22Rv1 (cell line): ENCODE measurements at regions not wholly inside any gene's neighbourhood (a gene's known extent, or its start where the extent isn't known, plus 50 kb on each side); places are given as distances from the start of the nearest gene placed in this dataset.

Experiments
- H3K27ac ChIP-seq: fragments of 450-650 bp; 2 replicates; pipeline ENCODE4 v1.5.1; 2017
- CTCF ChIP-seq: fragments of 450-650 bp; IDR thresholded peaks from 2 replicates; pipeline ENCODE4 v1.5.1; 2017; ENCODE audit warnings: mild to moderate bottlenecking
- ZFX ChIP-seq: fragments of 450-650 bp; IDR thresholded peaks from 2 replicates; pipeline ENCODE4 v1.6.1; 2017; ENCODE audit warnings: antibody characterized with exemption, borderline replicate concordance

DNA sequence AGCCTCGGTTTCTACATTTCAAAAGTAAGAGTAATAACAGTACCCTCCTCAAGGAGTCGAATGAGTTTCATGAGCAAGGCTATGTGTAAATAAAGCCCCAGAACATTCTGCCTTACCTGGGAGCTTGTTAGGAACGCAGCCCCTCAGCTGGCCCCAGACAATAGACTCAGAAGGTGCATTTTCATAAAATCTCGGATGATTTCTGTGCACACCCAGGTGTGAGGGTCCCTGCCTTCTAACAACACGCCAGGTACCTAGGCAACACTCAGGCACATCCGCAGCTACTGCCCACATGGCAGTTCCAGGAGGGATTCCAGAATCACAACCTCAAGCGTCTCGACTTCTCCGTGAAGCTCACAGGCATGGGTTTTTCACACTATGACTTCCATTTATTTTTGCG, 226.5 kb upstream of the CDH4 start:
- H3K27ac ChIP-seq: no peak overlapping the region

DNA sequence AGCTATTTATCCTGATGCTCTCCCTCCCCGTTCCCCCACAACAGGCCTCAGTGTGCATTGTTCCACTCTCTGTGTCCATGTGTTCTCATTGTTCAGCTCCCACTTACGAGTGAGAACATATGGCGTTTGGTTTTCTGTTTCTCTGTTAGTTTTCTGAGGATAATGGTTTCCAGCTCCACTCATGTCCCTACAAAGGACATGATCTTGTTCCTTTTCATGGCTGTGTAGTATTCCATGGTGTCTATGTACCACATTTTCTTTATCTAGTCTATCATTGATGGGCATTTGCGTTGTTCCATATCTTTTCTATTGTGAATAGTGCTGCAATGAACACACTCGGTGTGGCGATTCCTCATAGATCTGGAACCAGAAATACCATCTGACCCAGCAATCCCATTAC, 225.9 kb upstream of the CDH4 start:
- H3K27ac ChIP-seq: no peak overlapping the region
- TF ChIP-seq ZFX: no peak
- no peak for TF ChIP-seq CTCF

More for the DNA sequence above, 226.5 kb upstream of the CDH4 start:
- TF ChIP-seq CTCF (no peak), ZFX (no peak)

GRCh38 chr20:61026731-61027130, 225.3 kb upstream of the CDH4 start:
- TF ChIP-seq ZFX (no peak), CTCF (no peak)
- H3K27ac ChIP-seq: no peak overlapping the region

DNA sequence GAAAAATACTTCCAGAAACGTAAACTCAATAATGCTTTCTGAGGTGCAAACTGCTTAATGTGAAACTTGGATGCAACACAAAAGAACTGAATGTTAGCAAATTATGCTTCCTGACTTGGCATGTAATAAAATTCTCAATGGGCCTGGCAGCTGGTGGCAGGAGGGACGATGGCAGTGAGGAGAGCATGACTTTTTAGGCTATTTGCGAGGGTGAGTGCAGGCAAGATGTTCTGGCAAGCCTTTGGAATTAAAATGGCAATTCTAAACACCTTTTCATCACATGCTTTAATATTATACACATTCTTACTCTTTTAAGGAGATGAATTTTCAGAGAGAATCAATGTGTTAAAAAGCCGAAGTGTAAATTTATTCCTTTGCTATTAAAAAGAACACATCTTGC, 224.8 kb upstream of the CDH4 start:
- no peak overlapping the region for H3K27ac ChIP-seq
- TF ChIP-seq CTCF (no peak), ZFX (no peak)

DNA sequence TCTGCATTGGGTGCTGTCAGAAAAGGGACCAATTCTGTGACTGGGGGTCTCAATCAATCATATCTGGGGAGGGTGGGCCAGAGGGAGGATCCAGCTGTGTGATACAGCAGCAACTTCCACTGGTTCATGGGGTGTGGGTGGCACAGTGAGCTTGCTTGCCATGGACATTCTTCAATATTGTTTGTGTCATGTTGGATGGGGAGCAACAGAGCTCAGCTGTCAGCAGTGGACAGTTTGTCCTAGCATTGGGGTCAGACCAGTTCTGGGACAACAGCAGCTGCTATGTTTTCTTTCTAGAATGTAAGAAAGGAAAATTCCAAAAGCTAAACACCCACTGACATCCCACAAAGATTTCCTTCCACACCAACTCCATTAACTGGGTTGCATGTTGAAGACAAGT, 221.9 kb upstream of the CDH4 start:
- H3K27ac ChIP-seq: no peak overlapping the region
- TF ChIP-seq ZFX (no peak), CTCF (no peak)

- TF ChIP-seq ZFX (no peak), CTCF (no peak)
- no peak overlapping the region for H3K27ac ChIP-seq
Measured at GRCh38 chr20:61031101-61031830, 220.8 kb upstream of the CDH4 start.

GRCh38 chr20:61037498-61037897, 214.6 kb upstream of the CDH4 start:
- no peak for TF ChIP-seq CTCF
- TF ChIP-seq ZFX: no peak
- no peak overlapping the region for H3K27ac ChIP-seq
